ENCODE measurements at regions not wholly inside any gene's neighbourhood (a gene's known extent, or its start where the extent isn't known, plus 50 kb on each side); places are given as distances from the start of the nearest gene placed in this dataset.
"Not testable (repeated sequence)": the region's sequence is repeated elsewhere in the genome, so short reads cannot be mapped to it uniquely, and the experiment has no call there.

DNA sequence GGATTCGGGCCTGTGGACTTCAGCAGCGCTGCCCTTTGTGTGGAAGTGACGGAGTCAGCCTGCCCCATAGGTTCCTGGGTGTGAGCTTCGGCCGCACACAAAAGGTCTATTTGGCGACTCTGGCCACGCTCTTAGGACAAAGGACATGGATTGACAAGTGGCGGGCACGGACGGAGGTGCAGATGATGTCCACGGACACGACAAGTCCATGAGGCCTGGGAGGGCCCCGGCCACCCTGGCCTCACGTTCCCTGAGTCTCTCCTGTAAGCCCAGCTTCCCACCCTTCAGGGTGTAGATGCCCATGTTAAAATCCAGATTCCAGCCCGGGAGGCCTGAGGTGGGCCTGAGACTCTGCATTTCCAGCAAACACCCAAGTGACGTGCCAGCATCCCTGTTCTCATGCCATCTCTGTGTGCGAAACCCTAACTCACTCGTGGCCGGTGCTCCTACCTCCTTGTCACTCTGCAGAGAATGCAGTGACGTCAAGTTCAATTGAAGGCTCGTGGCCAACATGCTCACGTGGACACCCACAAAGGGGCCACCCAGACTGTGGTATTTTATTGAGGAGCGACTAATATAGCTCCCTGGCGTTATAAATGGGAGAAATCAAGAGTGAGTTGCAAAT, 111.7 kb downstream of the RTP5 start:
- intact Hi-C loops (cut with micrococcal nuclease): no loop called here

- intact Hi-C loops (cut with micrococcal nuclease): no loop called here
These were observed 113.4 kb downstream of the RTP5 start for GRCh38 chr2:241982706-241983570.

DNA sequence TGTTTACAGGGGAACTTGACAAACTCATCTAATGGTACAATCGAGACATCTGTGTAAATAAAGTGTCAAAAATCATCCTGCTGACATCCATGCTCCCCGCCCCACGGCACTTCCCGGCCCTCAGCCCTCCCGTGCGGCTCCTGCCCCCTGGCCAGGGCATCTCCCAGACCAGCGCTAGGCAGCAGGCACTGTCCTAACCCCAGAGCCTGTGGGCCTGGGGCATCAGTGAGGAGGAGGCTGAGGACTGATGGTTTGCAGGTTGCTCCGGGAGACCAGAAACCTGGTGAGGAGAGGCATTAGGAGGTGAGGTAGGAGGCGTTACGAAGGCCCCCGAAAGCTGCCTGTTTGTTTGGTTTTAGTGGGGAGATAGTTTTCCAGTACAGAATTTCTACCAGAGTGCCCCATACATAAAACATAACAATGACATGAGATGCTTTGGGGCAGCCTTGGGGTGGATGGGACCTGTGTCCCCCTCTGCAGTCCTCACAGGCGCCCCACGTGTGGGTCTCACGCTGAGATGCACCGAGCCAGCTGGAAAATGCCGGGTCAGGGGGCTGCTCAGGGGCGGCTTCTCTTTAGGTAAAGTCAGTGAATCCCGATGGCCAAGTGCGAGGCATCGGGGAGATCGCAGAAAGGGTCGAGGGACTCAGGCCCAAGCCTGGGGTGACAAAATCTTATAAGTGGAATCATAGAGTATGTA, 114.2 kb downstream of the RTP5 start:
- intact Hi-C loops (cut with micrococcal nuclease): no loop called here

GRCh38 chr2:241984271-241984655, 114.7 kb downstream of the RTP5 start:
- intact Hi-C loops (cut with micrococcal nuclease): no loop called here

DNA sequence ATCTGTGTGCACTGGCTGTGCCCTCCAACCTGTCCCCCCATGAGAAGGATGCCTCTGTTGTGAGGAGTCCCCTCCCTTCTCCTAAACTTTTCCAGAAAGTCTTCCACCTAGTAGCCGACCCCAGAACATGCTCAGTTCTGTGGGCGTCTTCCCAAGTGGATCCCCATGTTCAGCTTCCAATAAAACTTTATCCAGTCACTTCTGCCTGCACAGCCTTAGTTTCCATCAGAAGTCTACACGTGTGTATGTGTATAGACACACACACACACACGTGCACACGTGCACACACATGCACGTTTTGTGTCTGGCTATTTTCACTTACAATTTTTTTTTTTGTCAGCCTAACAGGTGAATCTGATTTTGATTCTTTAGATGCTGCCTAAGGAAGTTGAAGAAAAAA, 115.1 kb downstream of the RTP5 start:
- intact Hi-C loops (cut with micrococcal nuclease): no loop called here

DNA sequence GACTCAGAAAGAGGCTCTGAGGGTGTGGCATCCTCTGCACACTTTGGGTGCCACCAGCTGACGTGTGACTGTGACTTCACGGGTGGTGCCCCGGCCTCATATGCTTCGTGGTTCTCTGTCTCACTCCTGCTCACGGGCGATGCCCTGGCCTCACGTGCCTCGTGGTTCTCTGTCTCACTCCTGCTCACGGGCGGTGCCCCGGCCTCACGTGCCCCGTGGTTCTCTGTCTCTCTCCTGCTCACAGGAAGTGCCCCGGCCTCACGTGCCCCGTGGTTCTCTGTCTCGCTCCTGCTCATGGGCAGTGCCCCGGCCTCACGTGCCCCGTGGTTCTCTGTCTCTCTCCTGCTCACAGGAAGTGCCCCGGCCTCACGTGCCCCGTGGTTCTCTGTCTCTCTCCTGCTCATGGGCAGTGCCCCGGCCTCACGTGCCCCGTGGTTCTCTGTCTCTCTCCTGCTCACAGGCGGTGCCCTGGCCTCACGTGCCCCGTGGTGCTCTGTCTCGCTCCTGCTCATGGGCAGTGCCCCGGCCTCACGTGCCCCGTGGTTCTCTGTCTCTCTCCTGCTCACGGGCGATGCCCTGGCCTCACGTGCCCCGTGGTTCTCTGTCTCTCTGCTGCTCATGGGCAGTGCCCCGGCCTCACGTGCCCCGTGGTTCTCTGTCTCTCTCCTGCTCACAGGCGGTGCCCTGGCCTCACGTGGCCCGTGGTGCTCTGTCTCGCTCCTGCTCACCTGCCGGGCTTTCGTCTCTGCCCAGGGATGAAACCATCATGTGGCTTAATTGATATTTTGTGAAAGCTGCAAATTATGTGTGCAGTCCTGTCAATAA, 115.8 kb downstream of the RTP5 start:
- intact Hi-C loops (cut with micrococcal nuclease): not testable (repeated sequence)

GRCh38 chr2:241985986-241986329, 116.4 kb downstream of the RTP5 start:
- intact Hi-C loops (cut with micrococcal nuclease): no loop called here

DNA sequence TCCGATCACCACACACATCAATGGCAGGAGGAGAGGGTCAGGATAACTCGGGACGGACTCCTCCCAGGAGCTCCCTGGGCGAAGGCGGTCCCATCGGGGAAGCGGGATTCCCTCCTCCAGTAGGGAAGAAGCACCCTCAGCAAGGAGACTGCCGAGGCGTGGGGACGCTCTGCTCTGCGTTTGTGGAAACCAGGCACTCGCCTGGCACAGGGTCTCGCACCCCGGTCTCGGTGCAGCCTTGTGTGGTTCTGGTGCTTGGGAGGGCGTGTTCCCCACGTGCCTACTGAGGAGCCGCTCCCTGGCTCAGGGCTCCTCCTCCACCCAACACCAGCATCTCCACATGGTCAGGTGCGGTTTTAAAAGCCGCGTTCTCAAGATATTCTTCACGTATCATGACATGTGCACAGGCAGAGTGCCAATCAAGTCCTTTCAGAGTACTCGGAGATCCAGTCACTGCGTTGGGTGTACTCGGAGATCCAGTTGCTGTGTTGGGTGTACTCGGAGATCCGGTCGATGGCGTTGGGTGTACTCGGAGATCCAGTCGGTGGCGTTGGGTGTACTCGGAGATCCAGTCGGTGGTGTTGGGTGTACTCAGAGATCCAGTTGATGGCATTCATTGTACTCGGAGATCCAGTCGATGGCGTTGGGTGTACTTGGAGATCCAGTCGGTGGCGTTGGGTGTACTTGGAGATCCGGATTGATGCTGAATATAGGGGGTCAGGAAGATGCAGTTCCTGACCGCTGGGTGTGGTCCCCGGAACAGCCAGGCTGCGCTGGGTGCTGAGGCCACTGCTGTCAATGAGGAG, 117.5 kb downstream of the RTP5 start:
- intact Hi-C loops (cut with micrococcal nuclease): no loop called here

DNA sequence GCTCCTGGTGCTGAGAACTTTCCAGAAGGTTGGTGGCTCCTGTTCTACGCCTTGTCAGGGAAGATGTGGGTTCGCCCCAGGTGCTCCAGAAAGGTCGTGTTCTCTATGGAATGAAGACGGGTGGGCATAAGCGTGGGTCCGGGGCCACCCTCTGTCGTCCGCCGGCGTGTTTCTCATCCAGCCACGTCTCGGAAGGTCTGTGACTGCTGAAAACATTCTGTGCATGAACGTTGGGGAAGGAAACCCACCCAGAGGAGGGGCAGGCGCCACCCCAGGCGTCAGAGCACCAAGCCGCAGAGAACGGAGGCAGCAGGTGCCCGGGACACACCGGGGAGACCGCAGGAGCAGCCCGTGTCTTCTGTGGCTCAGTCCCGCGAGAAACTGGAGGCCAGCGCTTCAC, 118.2 kb downstream of the RTP5 start:
- intact Hi-C loops (cut with micrococcal nuclease): no loop called here

DNA sequence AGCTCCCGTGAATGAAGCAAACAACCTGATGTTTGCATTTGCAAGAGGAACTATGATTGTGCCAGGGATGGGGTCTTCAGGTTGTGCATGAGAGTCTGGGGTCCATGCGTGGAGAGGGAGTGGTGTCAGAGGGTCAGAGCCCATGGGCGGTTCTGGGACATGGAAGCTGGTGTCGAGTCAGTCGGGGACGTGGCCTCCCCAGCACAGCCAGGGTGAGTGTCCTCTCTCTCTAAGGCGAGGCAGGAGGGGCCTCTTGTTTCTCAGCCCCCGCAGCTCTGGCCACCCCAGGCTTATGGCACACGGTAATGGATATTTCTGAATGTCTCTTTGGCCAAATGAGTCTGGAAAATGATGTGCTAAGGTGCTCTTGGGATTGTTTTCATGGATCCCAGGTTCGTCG, 118.6 kb downstream of the RTP5 start:
- intact Hi-C loops (cut with micrococcal nuclease): no loop called here

GRCh38 chr2:241989074-241989473, 119.5 kb downstream of the RTP5 start:
- intact Hi-C loops (cut with micrococcal nuclease): no loop called here

DNA sequence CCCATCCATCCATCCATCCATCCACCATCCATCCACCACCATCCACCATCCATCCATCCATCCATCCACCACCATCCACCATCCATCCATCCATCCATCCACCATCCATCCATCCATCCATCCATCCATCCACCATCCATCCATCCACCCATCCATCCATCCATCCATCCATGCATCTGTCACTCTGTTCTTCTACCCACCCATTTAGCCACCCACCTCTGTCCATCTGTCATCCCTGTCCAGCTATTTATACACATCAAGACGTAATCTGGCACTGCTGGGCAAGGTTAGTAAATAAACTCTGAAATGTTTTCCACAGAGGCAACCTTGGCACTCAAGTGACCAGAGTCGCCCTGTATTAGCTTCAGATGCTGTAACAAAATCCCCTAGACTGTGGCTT, 120.9 kb downstream of the RTP5 start:
- intact Hi-C loops (cut with micrococcal nuclease): no loop called here

- intact Hi-C loops (cut with micrococcal nuclease): no loop called here
These were observed 121.8 kb downstream of the RTP5 start for GRCh38 chr2:241991299-241991698.

GRCh38 chr2:241992753-241993152, 123.2 kb downstream of the RTP5 start:
- intact Hi-C loops (cut with micrococcal nuclease): no loop called here

GRCh38 chr2:241993386-241994005, 124.0 kb downstream of the RTP5 start:
- intact Hi-C loops (cut with micrococcal nuclease): no loop called here

- intact Hi-C loops (cut with micrococcal nuclease): no loop called here
These were observed 124.6 kb downstream of the RTP5 start for GRCh38 chr2:241994086-241994485.

GRCh38 chr2:241994556-241995213, 125.2 kb downstream of the RTP5 start:
- intact Hi-C loops (cut with micrococcal nuclease): no loop called here

DNA sequence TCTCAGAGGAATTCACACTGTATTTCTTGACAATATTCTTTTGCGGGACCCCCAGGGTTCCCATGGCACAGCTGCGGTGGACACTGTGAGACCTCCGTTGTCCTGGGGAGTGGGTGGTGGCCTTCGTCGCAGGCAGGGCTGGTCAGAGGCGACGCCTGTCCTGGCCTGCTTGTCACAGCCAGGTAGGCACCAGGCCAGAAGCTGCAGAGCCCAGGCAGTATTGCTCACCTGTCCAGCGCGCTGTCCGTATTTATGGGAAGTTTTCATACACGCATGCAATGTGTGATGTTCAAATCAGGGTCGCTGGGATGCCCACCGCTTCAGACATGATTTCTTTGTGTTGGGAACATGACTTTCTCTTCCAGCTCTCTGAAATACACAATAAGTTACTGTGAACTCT, 126.6 kb downstream of the RTP5 start:
- intact Hi-C loops (cut with micrococcal nuclease): no loop called here

- intact Hi-C loops (cut with micrococcal nuclease): no loop called here
These were observed 127.5 kb downstream of the RTP5 start for GRCh38 chr2:241997017-241997416.

- intact Hi-C loops (cut with micrococcal nuclease): no loop called here
These were observed 129.7 kb downstream of the RTP5 start for GRCh38 chr2:241999184-241999583.

Measured in T-helper 1 cell treated with Interleukin-12 subunit alpha and Interleukin-12 subunit beta and Interleukin-4 antibody, amounts not matched to agents 30 ng/mL and 1 ng/mL, for 36 hours (primary cell).